PC-3 (cell line): ENCODE measurements at regions not wholly inside any gene's neighbourhood (a gene's known extent, or its start where the extent isn't known, plus 50 kb on each side); places are given as distances from the start of the nearest gene placed in this dataset.

Experiments
- EZH2 ChIP-seq: fragments of 300-600 bp; sonication (generic); IDR thresholded peaks from one replicate; pipeline ENCODE4 v1.6.1; 2017; ENCODE audit warnings: antibody characterized with exemption, mild to moderate bottlenecking, low read length; ENCODE audit not compliant: unreplicated experiment
- TF ChIP-seq, protein P1 (sequence below): fragments of 300-600 bp; sonication (generic); conservative IDR thresholded peaks from 2 replicates; pipeline ENCODE4 v1.5.1; 2017; ENCODE audit warnings: antibody characterized with exemption, low read depth, mild to moderate bottlenecking, low read length

DNA sequence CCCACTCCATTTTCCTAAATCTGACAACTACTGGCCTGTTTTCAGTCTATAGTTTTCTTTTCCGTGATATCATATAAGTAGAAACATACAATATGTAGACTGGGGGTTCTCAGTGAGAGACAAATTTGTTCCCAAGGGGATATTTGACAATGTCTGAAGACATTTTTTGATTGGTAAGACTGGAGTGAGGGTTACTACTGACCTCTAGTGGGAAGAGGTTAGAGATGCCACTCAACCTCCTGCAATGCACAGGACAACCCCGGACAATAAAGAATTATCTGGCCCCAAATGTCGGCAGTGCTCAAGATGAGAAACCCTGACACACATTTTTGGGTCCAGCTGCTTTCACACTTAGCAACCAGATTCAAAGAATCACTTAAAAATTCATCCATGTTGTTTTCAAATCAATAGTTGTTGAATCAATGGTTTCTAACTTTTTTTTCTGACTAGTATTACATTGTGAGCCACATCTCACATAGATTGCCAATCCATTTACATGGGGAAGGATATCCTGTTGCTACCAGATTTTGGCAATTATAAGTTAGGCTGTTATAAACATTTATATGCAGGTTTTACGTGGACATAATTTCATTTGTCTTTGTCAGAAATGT lies 307.1 kb downstream of the RPL10L start:
- TF ChIP-seq, protein P1, sequence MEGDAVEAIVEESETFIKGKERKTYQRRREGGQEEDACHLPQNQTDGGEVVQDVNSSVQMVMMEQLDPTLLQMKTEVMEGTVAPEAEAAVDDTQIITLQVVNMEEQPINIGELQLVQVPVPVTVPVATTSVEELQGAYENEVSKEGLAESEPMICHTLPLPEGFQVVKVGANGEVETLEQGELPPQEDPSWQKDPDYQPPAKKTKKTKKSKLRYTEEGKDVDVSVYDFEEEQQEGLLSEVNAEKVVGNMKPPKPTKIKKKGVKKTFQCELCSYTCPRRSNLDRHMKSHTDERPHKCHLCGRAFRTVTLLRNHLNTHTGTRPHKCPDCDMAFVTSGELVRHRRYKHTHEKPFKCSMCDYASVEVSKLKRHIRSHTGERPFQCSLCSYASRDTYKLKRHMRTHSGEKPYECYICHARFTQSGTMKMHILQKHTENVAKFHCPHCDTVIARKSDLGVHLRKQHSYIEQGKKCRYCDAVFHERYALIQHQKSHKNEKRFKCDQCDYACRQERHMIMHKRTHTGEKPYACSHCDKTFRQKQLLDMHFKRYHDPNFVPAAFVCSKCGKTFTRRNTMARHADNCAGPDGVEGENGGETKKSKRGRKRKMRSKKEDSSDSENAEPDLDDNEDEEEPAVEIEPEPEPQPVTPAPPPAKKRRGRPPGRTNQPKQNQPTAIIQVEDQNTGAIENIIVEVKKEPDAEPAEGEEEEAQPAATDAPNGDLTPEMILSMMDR: peak; percentile 81
- TF ChIP-seq EZH2: no peak
